ENCODE measurements at regions not wholly inside any gene's neighbourhood (a gene's known extent, or its start where the extent isn't known, plus 50 kb on each side); places are given as distances from the start of the nearest gene placed in this dataset.

GRCh38 chrX:38927592-38927991 lies 126.3 kb downstream of the MID1IP1 start:
- no peak overlapping the region for H3K9ac ChIP-seq (ENCODE audit: low read length)
- H3K36me3 ChIP-seq (ENCODE audit: low read length): no peaks in the 10 kb centered on the region
- no peaks in the 10 kb centered on the region for H3K9me2 ChIP-seq (replicated peaks; ENCODE audit: insufficient read depth, low read length)
- H3K4me2 ChIP-seq (ENCODE audit: low read depth, low read length, poor library complexity, severe bottlenecking): no peak overlapping the region
- no peak overlapping the region for H3K4me3 ChIP-seq (ENCODE audit: insufficient read depth, low read length, poor library complexity, severe bottlenecking)
- no peak overlapping the region for H2AFZ ChIP-seq (ENCODE audit: low read depth, low read length, severe bottlenecking)
- TF ChIP-seq EZH2phosphoT487 (conservative IDR thresholded peaks at IDR 0.05; ENCODE audit: low read length): no peak
- TF ChIP-seq CTCF (IDR thresholded peaks at IDR 0.05; ENCODE audit: insufficient read depth, low read length, poor library complexity, severe bottlenecking): no peak
- no peak overlapping the region for H3K27ac ChIP-seq (ENCODE audit: low read depth, low read length)
- H3F3A ChIP-seq (ENCODE audit: insufficient read depth): no peaks in the 10 kb centered on the region
- no peaks in the 10 kb centered on the region for H3K79me2 ChIP-seq (ENCODE audit: insufficient read depth, low read length)
- H4K20me1 ChIP-seq (ENCODE audit: low read depth, low read length): no peaks in the 10 kb centered on the region
- H3K27me3 ChIP-seq (ENCODE audit: low read length): no peaks in the 10 kb centered on the region
- no peaks in the 10 kb centered on the region for H3K9me3 ChIP-seq (ENCODE audit: insufficient read depth, low read length)

- Histone ChIP-seq H3K4me3 (ENCODE audit: insufficient read depth, low read length, poor library complexity, severe bottlenecking) (no peak overlapping the region), H4K20me1 (ENCODE audit: low read depth, low read length) (no peaks in the 10 kb centered on the region), H3K9me2 (replicated peaks; ENCODE audit: insufficient read depth, low read length) (no peaks in the 10 kb centered on the region), H3K9ac (ENCODE audit: low read length) (no peak overlapping the region), H3K36me3 (ENCODE audit: low read length) (no peaks in the 10 kb centered on the region), H3K79me2 (ENCODE audit: insufficient read depth, low read length) (no peaks in the 10 kb centered on the region), H3K27ac (ENCODE audit: low read depth, low read length) (no peak overlapping the region), H2AFZ (ENCODE audit: low read depth, low read length, severe bottlenecking) (no peak overlapping the region), H3K27me3 (ENCODE audit: low read length) (no peaks in the 10 kb centered on the region), H3K4me2 (ENCODE audit: low read depth, low read length, poor library complexity, severe bottlenecking) (no peak overlapping the region), H3K9me3 (ENCODE audit: insufficient read depth, low read length) (no peaks in the 10 kb centered on the region), H3F3A (ENCODE audit: insufficient read depth) (no peaks in the 10 kb centered on the region)
- TF ChIP-seq CTCF (IDR thresholded peaks at IDR 0.05; ENCODE audit: insufficient read depth, low read length, poor library complexity, severe bottlenecking): no peak
- no peak for TF ChIP-seq EZH2phosphoT487 (conservative IDR thresholded peaks at IDR 0.05; ENCODE audit: low read length)
These were observed 128.7 kb downstream of the MID1IP1 start for GRCh38 chrX:38929966-38930421.

GRCh38 chrX:38930474-38930873 lies 129.2 kb downstream of the MID1IP1 start:
- no peaks in the 10 kb centered on the region for H3K36me3 ChIP-seq (ENCODE audit: low read length)
- H3K4me2 ChIP-seq (ENCODE audit: low read depth, low read length, poor library complexity, severe bottlenecking): no peak overlapping the region
- no peaks in the 10 kb centered on the region for H3K79me2 ChIP-seq (ENCODE audit: insufficient read depth, low read length)
- no peak overlapping the region for H3K9ac ChIP-seq (ENCODE audit: low read length)
- no peak overlapping the region for H3K27ac ChIP-seq (ENCODE audit: low read depth, low read length)
- H4K20me1 ChIP-seq (ENCODE audit: low read depth, low read length): no peaks in the 10 kb centered on the region
- H3F3A ChIP-seq (ENCODE audit: insufficient read depth): no peaks in the 10 kb centered on the region
- no peaks in the 10 kb centered on the region for H3K9me3 ChIP-seq (ENCODE audit: insufficient read depth, low read length)
- H3K4me3 ChIP-seq (ENCODE audit: insufficient read depth, low read length, poor library complexity, severe bottlenecking): no peak overlapping the region
- TF ChIP-seq EZH2phosphoT487 (conservative IDR thresholded peaks at IDR 0.05; ENCODE audit: low read length) (no peak), CTCF (IDR thresholded peaks at IDR 0.05; ENCODE audit: insufficient read depth, low read length, poor library complexity, severe bottlenecking) (no peak)
- H3K27me3 ChIP-seq (ENCODE audit: low read length): no peaks in the 10 kb centered on the region
- H3K9me2 ChIP-seq (replicated peaks; ENCODE audit: insufficient read depth, low read length): no peaks in the 10 kb centered on the region
- H2AFZ ChIP-seq (ENCODE audit: low read depth, low read length, severe bottlenecking): no peak overlapping the region
